Right forelimb (tissue), 1 donor: ENCODE measurements at regions not wholly inside any gene's neighbourhood (a gene's known extent, or its start where the extent isn't known, plus 50 kb on each side); places are given as distances from the start of the nearest gene placed in this dataset.

Experiments
- DNase-seq: peaks from one replicate; pipeline ENCODE4 v3.0.0-alpha.2; 2018

- DNase-seq, result no peak
Measured at GRCh38 chr2:239723486-239724193, 301.5 kb downstream of the NDUFA10 start.

GRCh38 chr2:239722760-239723470 lies 302.2 kb downstream of the NDUFA10 start:
- peak; percentile 27 for DNase-seq

GRCh38 chr2:239721991-239722759 lies 303.0 kb downstream of the NDUFA10 start:
- peak; percentile 43 for DNase-seq

GRCh38 chr2:239721531-239721930 lies 303.6 kb downstream of the NDUFA10 start:
- DNase-seq, result peak; percentile 30

- DNase-seq, result peak; percentile 63
Measured at GRCh38 chr2:239720361-239721360, 304.5 kb downstream of the NDUFA10 start.

- peak; percentile 43 for DNase-seq
Measured at GRCh38 chr2:239719791-239720360, 305.3 kb downstream of the NDUFA10 start.

- peak; percentile 33 for DNase-seq
Measured at GRCh38 chr2:239718991-239719390, 306.2 kb downstream of the NDUFA10 start.

GRCh38 chr2:239717706-239718105 lies 307.4 kb downstream of the NDUFA10 start:
- DNase-seq, result peak; percentile 34

- DNase-seq, result no peak
Measured at GRCh38 chr2:239717319-239717675, 307.8 kb downstream of the NDUFA10 start.

GRCh38 chr2:239716536-239717318 lies 308.4 kb downstream of the NDUFA10 start:
- DNase-seq, result peak; percentile 70

- no peak for DNase-seq
Measured at GRCh38 chr2:239716009-239716408, 309.1 kb downstream of the NDUFA10 start.

- peak; percentile 39 for DNase-seq
Measured at GRCh38 chr2:239715606-239716005, 309.5 kb downstream of the NDUFA10 start.

GRCh38 chr2:239715202-239715601 lies 309.9 kb downstream of the NDUFA10 start:
- DNase-seq, result peak; percentile 29

- DNase-seq, result peak; percentile 30
Measured at GRCh38 chr2:239714116-239714515, 311.0 kb downstream of the NDUFA10 start.

- no peak for DNase-seq
Measured at GRCh38 chr2:239712755-239713154, 311.9 kb upstream of the HDAC4 start.

GRCh38 chr2:239711911-239712570 lies 311.2 kb upstream of the HDAC4 start:
- peak; percentile 26 for DNase-seq

GRCh38 chr2:239710953-239711861 lies 310.4 kb upstream of the HDAC4 start:
- peak; percentile 20 for DNase-seq

- peak; percentile 46 for DNase-seq
Measured at GRCh38 chr2:239706367-239706766, 305.5 kb upstream of the HDAC4 start.

- DNase-seq, result no peak
Measured at GRCh38 chr2:239704737-239705136, 303.9 kb upstream of the HDAC4 start.
